PC-9 (cell line): ENCODE measurements at regions not wholly inside any gene's neighbourhood (a gene's known extent, or its start where the extent isn't known, plus 50 kb on each side); places are given as distances from the start of the nearest gene placed in this dataset.

Experiments
- BruUV-seq: library from RNA; stranded (reverse); fragments of 400-500 nt; replicated peaks from 2 replicates; lab custom pipeline; 2021; lab: Mats Ljungman, UMichigan
- CTCF ChIA-PET: fragments of 300-600 bp; sonication (Branson Sonifier 250); formaldehyde crosslinking; loops from one replicate; lab custom pipeline; 2022; ENCODE audit warnings: antibody characterized with exemption; lab: Charles Lee
- POLR2A ChIA-PET: fragments of 300-600 bp; sonication (Branson Sonifier 250); formaldehyde crosslinking; loops from one replicate; lab custom pipeline; 2022; ENCODE audit warnings: antibody characterized with exemption; ENCODE audit not compliant: unreplicated experiment; lab: Charles Lee
- DNase-seq, 2 experiments: peaks; one replicate each; pipeline versions ENCODE4 v3.0.0 to v3.0.0-alpha.2; 2015 to 2022; ENCODE audit warnings: mixed read lengths in 1 of 2
- H2AFZ ChIP-seq: fragments of 200-600 bp; sonication (generic); 2 replicates; pipeline ENCODE4 v1.8.1; 2017; ENCODE audit warnings: antibody characterized with exemption
- H3F3A ChIP-seq: fragments of 200-600 bp; sonication (generic); 2 replicates; pipeline ENCODE4 v1.8.1; 2017; ENCODE audit warnings: antibody characterized with exemption, mild to moderate bottlenecking, low read depth; ENCODE audit not compliant: insufficient read depth
- H3K27ac ChIP-seq: fragments of 200-600 bp; sonication (generic); 2 replicates; pipeline ENCODE4 v1.6.1; 2016; ENCODE audit warnings: mixed run types
- H3K27me3 ChIP-seq: fragments of 200-600 bp; sonication (generic); 2 replicates; pipeline ENCODE4 v1.6.1; 2016; ENCODE audit warnings: low read depth, mixed run types; ENCODE audit not compliant: insufficient read depth
- H3K36me3 ChIP-seq: fragments of 200-600 bp; sonication (generic); 2 replicates; pipeline ENCODE4 v1.6.1; 2016; ENCODE audit warnings: low read depth, mixed run types
- H3K4me1 ChIP-seq: fragments of 200-600 bp; sonication (generic); replicated peaks from 2 replicates; pipeline ENCODE4 v1.6.1; 2016; ENCODE audit warnings: mixed run types; ENCODE audit not compliant: insufficient read depth
- H3K4me2 ChIP-seq: fragments of 200-600 bp; sonication (generic); 2 replicates; pipeline ENCODE4 v1.6.1; 2017; ENCODE audit warnings: mixed run types
- H3K4me3 ChIP-seq: fragments of 200-600 bp; sonication (generic); 2 replicates; pipeline ENCODE4 v1.6.1; 2016; ENCODE audit warnings: mixed run types
- H3K79me2 ChIP-seq: fragments of 200-600 bp; sonication (generic); 2 replicates; pipeline ENCODE4 v1.6.1; 2017; ENCODE audit warnings: low read depth, mixed run types
- H3K9me2 ChIP-seq: fragments of 200-600 bp; sonication (generic); 2 replicates; pipeline ENCODE4 v1.8.1; 2017; ENCODE audit warnings: mild to moderate bottlenecking; ENCODE audit not compliant: insufficient read depth
- H3K9me3 ChIP-seq: fragments of 200-600 bp; sonication (generic); 2 replicates; pipeline ENCODE4 v1.8.1; 2016; ENCODE audit warnings: low read depth; ENCODE audit not compliant: insufficient read depth
- H4K20me1 ChIP-seq: fragments of 200-600 bp; sonication (generic); 2 replicates; pipeline ENCODE4 v1.8.1; 2017; ENCODE audit not compliant: insufficient read depth
- EZH2 ChIP-seq: fragments of 200-600 bp; sonication (generic); IDR thresholded peaks from 2 replicates; pipeline ENCODE4 v1.8.0; 2017; ENCODE audit warnings: antibody characterized with exemption, low read depth
- intact Hi-C: fragments of 100-400 bp; cut with micrococcal nuclease; formaldehyde crosslinking; loops from one replicate; pipeline ENCODE4 v1.10.0; 2022; ENCODE audit not compliant: unreplicated experiment
- TF ChIP-seq, protein P1 (sequence below): fragments of 200-600 bp; sonication (generic); conservative IDR thresholded peaks from 2 replicates; pipeline ENCODE4 v1.6.1; 2017; ENCODE audit warnings: mixed run types, antibody characterized with exemption, mild to moderate bottlenecking, moderate library complexity

DNA sequence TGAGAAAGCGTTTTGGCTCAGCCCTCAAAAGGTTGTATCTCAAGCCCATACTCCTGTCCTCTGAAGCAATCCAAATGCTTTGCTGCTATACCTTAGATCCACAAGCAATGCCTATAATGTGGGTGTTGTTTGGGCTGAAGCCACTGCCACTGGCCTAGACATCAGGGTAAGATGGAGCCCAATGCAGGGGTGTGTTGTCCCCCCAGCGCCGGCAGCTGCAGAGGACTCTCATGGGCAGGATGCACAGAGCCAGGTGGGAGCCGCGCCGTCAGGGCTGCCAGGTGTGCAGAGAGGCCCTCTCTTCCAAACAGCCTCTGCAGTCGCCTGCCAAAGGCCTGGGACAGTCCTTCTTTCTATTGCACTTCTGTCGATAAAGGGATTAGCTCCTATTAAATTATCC, 205.2 kb upstream of the SHH start:
- H4K20me1 ChIP-seq: no peaks in the 10 kb centered on the region
- no peak for DNase-seq
- peaks cover 25% of the 10 kb centered on the region for H3K27me3 ChIP-seq
- no TSS peak for BruUV-seq
- H3K27ac ChIP-seq: no peak overlapping the region
- no peak overlapping the region for H3K4me3 ChIP-seq
- H3K79me2 ChIP-seq: no peaks in the 10 kb centered on the region
- peaks cover 6% of the 10 kb centered on the region for H3K9me3 ChIP-seq
- H3K36me3 ChIP-seq: no peaks in the 10 kb centered on the region
- H2AFZ ChIP-seq: no peak overlapping the region
- H3K9me2 ChIP-seq: no peaks in the 10 kb centered on the region
- no peak for TF ChIP-seq EZH2
- TF ChIP-seq, protein P1, sequence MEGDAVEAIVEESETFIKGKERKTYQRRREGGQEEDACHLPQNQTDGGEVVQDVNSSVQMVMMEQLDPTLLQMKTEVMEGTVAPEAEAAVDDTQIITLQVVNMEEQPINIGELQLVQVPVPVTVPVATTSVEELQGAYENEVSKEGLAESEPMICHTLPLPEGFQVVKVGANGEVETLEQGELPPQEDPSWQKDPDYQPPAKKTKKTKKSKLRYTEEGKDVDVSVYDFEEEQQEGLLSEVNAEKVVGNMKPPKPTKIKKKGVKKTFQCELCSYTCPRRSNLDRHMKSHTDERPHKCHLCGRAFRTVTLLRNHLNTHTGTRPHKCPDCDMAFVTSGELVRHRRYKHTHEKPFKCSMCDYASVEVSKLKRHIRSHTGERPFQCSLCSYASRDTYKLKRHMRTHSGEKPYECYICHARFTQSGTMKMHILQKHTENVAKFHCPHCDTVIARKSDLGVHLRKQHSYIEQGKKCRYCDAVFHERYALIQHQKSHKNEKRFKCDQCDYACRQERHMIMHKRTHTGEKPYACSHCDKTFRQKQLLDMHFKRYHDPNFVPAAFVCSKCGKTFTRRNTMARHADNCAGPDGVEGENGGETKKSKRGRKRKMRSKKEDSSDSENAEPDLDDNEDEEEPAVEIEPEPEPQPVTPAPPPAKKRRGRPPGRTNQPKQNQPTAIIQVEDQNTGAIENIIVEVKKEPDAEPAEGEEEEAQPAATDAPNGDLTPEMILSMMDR: no peak
- H3K4me1 ChIP-seq: no peaks in the 10 kb centered on the region
- H3F3A ChIP-seq: no peaks in the 10 kb centered on the region
- CTCF ChIA-PET: no interaction called here
- intact Hi-C loops: no loop called here
- POLR2A ChIA-PET: no interaction called here
- H3K4me2 ChIP-seq: no peak overlapping the region

GRCh38 chr7:156015237-156016020, 203.2 kb upstream of the SHH start:
- no peak overlapping the region for H3K27ac ChIP-seq
- no peak overlapping the region for H2AFZ ChIP-seq
- H3K79me2 ChIP-seq: no peaks in the 10 kb centered on the region
- no peaks in the 10 kb centered on the region for H3K9me2 ChIP-seq
- ChIA-PET POLR2A (no interaction called here), CTCF (interaction anchor here (0.6 kb wide), 1 partner anchor 169 kb away, joined by 4 read pairs; no protein-coding TSS in a partner anchor)
- BruUV-seq: no TSS peak
- H3K4me1 ChIP-seq: no peaks in the 10 kb centered on the region
- no peak for DNase-seq
- H3K27me3 ChIP-seq: peaks cover 29% of the 10 kb centered on the region
- H3K36me3 ChIP-seq: no peaks in the 10 kb centered on the region
- TF ChIP-seq, protein P1: no peak
- no peak for TF ChIP-seq EZH2
- no peak overlapping the region for H3K4me2 ChIP-seq
- intact Hi-C loops: no loop called here
- H4K20me1 ChIP-seq: no peaks in the 10 kb centered on the region
- H3F3A ChIP-seq: no peaks in the 10 kb centered on the region
- H3K9me3 ChIP-seq: peaks cover 10% of the 10 kb centered on the region
- H3K4me3 ChIP-seq: no peak overlapping the region

GRCh38 chr7:156014808-156015207, 202.5 kb upstream of the SHH start:
- ChIA-PET CTCF (interaction anchor here (0.6 kb wide), 1 partner anchor 169 kb away, joined by 4 read pairs; no protein-coding TSS in a partner anchor), POLR2A (no interaction called here)
- no peak for DNase-seq
- Histone ChIP-seq H3F3A (no peaks in the 10 kb centered on the region), H3K27ac (no peak overlapping the region), H3K4me2 (no peak overlapping the region), H3K4me3 (no peak overlapping the region), H4K20me1 (no peaks in the 10 kb centered on the region), H3K36me3 (no peaks in the 10 kb centered on the region), H3K9me2 (no peaks in the 10 kb centered on the region), H3K79me2 (no peaks in the 10 kb centered on the region), H3K9me3 (peaks cover 13% of the 10 kb centered on the region), H3K27me3 (peaks cover 31% of the 10 kb centered on the region), H3K4me1 (no peaks in the 10 kb centered on the region), H2AFZ (no peak overlapping the region)
- TF ChIP-seq EZH2: no peak
- TF ChIP-seq, protein P1: no peak
- no TSS peak for BruUV-seq
- intact Hi-C loops: no loop called here
